Neural cell (in vitro differentiated cells): ENCODE measurements at regions not wholly inside any gene's neighbourhood (a gene's known extent, or its start where the extent isn't known, plus 50 kb on each side); places are given as distances from the start of the nearest gene placed in this dataset.

Source experiments
- H2AFZ ChIP-seq: fragments of 200-600, 300-800 bp; sonication (generic), shearing (Covaris generic); 2 replicates; pipeline ENCODE4 v1.6.0; 2014; ENCODE audit warnings: low read depth, mild to moderate bottlenecking, antibody characterized with exemption, low read length, moderate library complexity
- H3F3A ChIP-seq: fragments of 200-600 bp; shearing (Covaris generic); 2 replicates; pipeline ENCODE4 v1.6.1; 2016; ENCODE audit warnings: mild to moderate bottlenecking, moderate library complexity, mixed read lengths, antibody characterized with exemption, low read length; ENCODE audit not compliant: insufficient read depth, poor library complexity, severe bottlenecking
- H3K27ac ChIP-seq: fragments of 200-600, 300-800 bp; sonication (generic), shearing (Covaris generic); 2 replicates; pipeline ENCODE4 v1.5.1; 2014; ENCODE audit warnings: mild to moderate bottlenecking, low read length, moderate library complexity
- H3K27me3 ChIP-seq: fragments of 300-800, 200-600 bp; sonication (generic), shearing (Covaris generic); 2 replicates; pipeline ENCODE4 v1.6.0; 2014; ENCODE audit warnings: mild to moderate bottlenecking, low read depth, low read length, moderate library complexity; ENCODE audit not compliant: insufficient read depth
- H3K36me3 ChIP-seq: fragments of 300-800, 200-600 bp; sonication (generic), shearing (Covaris generic); 2 replicates; pipeline ENCODE4 v1.5.1; 2014; ENCODE audit warnings: mild to moderate bottlenecking, antibody characterized with exemption, low read length, moderate library complexity; ENCODE audit not compliant: insufficient read depth
- H3K4me2 ChIP-seq: fragments of 300-800, 200-600 bp; sonication (generic), shearing (Covaris generic); 2 replicates; pipeline ENCODE4 v1.6.0; 2014; ENCODE audit warnings: mild to moderate bottlenecking, low read length
- H3K4me3 ChIP-seq: fragments of 300-800, 200-600 bp; sonication (generic), shearing (Covaris generic); 2 replicates; pipeline ENCODE4 v1.5.1; 2014; ENCODE audit warnings: mild to moderate bottlenecking, low read length, moderate library complexity
- H3K79me2 ChIP-seq: fragments of 200-600 bp; shearing (Covaris generic); replicated peaks from 2 replicates; pipeline ENCODE4 v1.6.0; 2014; ENCODE audit warnings: mild to moderate bottlenecking, low read length, moderate library complexity; ENCODE audit not compliant: insufficient read depth
- H3K9ac ChIP-seq: fragments of 300-800, 200-600 bp; sonication (generic), shearing (Covaris generic); 2 replicates; pipeline ENCODE4 v1.6.1; 2016; ENCODE audit warnings: mild to moderate bottlenecking, low read length, mixed read lengths
- H3K9me2 ChIP-seq: fragments of 200-600 bp; shearing (Covaris generic); 2 replicates; pipeline ENCODE4 v1.6.1; 2016; ENCODE audit warnings: mild to moderate bottlenecking, low read length, mixed read lengths; ENCODE audit not compliant: insufficient read depth
- H3K9me3 ChIP-seq: fragments of 200-600, 300-800 bp; sonication (generic), shearing (Covaris generic); 2 replicates; pipeline ENCODE4 v1.6.1; 2016; ENCODE audit warnings: mild to moderate bottlenecking, mixed run types, low read length, moderate library complexity, mixed read lengths
- H4K20me1 ChIP-seq: fragments of 200-600 bp; shearing (Covaris generic); 2 replicates; pipeline ENCODE4 v1.6.1; 2016; ENCODE audit warnings: mild to moderate bottlenecking, mixed run types; ENCODE audit not compliant: insufficient read depth
- EP300 ChIP-seq: fragments of 450-650 bp; conservative IDR thresholded peaks from 2 replicates; pipeline ENCODE4 v1.6.1; 2014; ENCODE audit warnings: antibody characterized with exemption, mild to moderate bottlenecking, moderate library complexity; ENCODE audit not compliant: poor library complexity, severe bottlenecking
- EZH2 ChIP-seq: fragments of 200-600, 300-800 bp; shearing (Covaris generic), sonication (generic); IDR thresholded peaks from 2 replicates; pipeline ENCODE4 v1.6.1; 2014; ENCODE audit warnings: antibody characterized with exemption, low read length, borderline replicate concordance, mild to moderate bottlenecking; ENCODE audit not compliant: insufficient read depth, poor library complexity, severe bottlenecking
- POLR2AphosphoS5 ChIP-seq: IDR thresholded peaks from 2 replicates; pipeline ENCODE4 v1.6.1; 2012
- RAD21 ChIP-seq: fragments of 450-650 bp; conservative IDR thresholded peaks from 2 replicates; pipeline ENCODE4 v1.6.1; 2014; ENCODE audit warnings: antibody characterized with exemption, mild to moderate bottlenecking, moderate library complexity
- SMC3 ChIP-seq: fragments of 450-650 bp; conservative IDR thresholded peaks from 2 replicates; pipeline ENCODE4 v1.6.1; 2014; ENCODE audit warnings: antibody characterized with exemption, mild to moderate bottlenecking, moderate library complexity; ENCODE audit not compliant: poor library complexity
- TAF1 ChIP-seq: IDR thresholded peaks from 2 replicates; pipeline ENCODE4 v1.6.1; 2012; ENCODE audit warnings: low read depth
- TF ChIP-seq, protein P1 (sequence below): IDR thresholded peaks from 2 replicates; pipeline ENCODE4 v1.6.1; 2012; ENCODE audit warnings: borderline replicate concordance

DNA sequence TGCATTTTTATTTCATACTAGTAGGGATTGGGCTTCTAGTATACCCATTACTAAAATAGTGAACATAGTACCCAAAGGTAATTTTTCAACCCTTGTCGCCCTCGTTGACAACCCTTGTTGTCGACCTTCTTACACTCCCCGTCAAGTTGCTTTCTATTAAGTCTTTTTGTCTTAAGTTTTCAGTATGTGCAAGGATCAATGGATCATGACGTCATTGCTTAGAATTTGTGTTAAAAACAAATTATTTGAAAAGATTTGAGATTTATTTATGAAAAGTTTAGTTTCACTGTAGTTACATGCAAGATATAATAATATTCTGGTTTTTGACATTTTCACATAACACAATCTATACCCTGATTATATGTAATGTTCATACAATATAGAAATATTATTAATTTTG is 110.4 kb downstream of the CBLN2 start:
- TF ChIP-seq EP300 (no peak), EZH2 (no peak), RAD21 (no peak), TAF1 (no peak)
- TF ChIP-seq, protein P1, sequence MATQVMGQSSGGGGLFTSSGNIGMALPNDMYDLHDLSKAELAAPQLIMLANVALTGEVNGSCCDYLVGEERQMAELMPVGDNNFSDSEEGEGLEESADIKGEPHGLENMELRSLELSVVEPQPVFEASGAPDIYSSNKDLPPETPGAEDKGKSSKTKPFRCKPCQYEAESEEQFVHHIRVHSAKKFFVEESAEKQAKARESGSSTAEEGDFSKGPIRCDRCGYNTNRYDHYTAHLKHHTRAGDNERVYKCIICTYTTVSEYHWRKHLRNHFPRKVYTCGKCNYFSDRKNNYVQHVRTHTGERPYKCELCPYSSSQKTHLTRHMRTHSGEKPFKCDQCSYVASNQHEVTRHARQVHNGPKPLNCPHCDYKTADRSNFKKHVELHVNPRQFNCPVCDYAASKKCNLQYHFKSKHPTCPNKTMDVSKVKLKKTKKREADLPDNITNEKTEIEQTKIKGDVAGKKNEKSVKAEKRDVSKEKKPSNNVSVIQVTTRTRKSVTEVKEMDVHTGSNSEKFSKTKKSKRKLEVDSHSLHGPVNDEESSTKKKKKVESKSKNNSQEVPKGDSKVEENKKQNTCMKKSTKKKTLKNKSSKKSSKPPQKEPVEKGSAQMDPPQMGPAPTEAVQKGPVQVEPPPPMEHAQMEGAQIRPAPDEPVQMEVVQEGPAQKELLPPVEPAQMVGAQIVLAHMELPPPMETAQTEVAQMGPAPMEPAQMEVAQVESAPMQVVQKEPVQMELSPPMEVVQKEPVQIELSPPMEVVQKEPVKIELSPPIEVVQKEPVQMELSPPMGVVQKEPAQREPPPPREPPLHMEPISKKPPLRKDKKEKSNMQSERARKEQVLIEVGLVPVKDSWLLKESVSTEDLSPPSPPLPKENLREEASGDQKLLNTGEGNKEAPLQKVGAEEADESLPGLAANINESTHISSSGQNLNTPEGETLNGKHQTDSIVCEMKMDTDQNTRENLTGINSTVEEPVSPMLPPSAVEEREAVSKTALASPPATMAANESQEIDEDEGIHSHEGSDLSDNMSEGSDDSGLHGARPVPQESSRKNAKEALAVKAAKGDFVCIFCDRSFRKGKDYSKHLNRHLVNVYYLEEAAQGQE: no peak
- Histone ChIP-seq H2AFZ (no peak overlapping the region), H3K27ac (no peak overlapping the region)

DNA sequence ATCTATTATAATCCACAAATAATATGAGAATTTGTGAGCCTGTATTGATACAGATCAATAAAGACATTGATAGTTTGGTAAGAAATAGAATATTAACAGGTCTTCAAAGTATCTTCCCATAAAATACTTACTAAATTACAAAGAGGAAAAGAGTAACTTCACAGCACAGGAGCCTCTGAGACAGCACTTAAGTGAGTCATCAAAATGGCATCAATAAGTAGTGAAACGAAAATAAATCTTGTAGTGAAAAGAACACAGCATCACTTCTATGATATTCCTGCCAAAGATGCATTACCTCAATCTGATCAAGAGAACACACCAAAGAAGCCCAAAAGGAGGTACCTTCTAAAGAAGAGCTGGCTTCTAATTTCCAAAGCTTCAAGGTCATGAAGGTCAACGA is 116.4 kb downstream of the CBLN2 start:
- H3K4me2 ChIP-seq: no peak overlapping the region
- TF ChIP-seq EP300 (no peak), RAD21 (no peak), POLR2AphosphoS5 (no peak), EZH2 (no peak), SMC3 (no peak)
- TF ChIP-seq, protein P1: no peak

More for the DNA sequence above, 110.4 kb downstream of the CBLN2 start:
- Histone ChIP-seq H3K79me2 (no peaks in the 10 kb centered on the region), H3K27me3 (no peaks in the 10 kb centered on the region), H3K4me2 (no peak overlapping the region), H3K9me2 (no peaks in the 10 kb centered on the region), H3K9ac (no peak overlapping the region), H3K4me3 (no peak overlapping the region), H3K9me3 (no peaks in the 10 kb centered on the region), H3K36me3 (no peaks in the 10 kb centered on the region), H4K20me1 (no peaks in the 10 kb centered on the region), H3F3A (no peaks in the 10 kb centered on the region)

More for the DNA sequence above, 116.4 kb downstream of the CBLN2 start:
- Histone ChIP-seq H3K79me2 (no peaks in the 10 kb centered on the region), H3K9me2 (no peaks in the 10 kb centered on the region), H3K9ac (no peak overlapping the region), H3K4me3 (no peak overlapping the region), H4K20me1 (no peaks in the 10 kb centered on the region), H3K9me3 (no peaks in the 10 kb centered on the region), H3K27ac (no peak overlapping the region), H3F3A (no peaks in the 10 kb centered on the region), H2AFZ (no peak overlapping the region), H3K27me3 (no peaks in the 10 kb centered on the region), H3K36me3 (no peaks in the 10 kb centered on the region)
